Transverse colon (tissue), 3 donors: ENCODE measurements at regions not wholly inside any gene's neighbourhood (a gene's known extent, or its start where the extent isn't known, plus 50 kb on each side); places are given as distances from the start of the nearest gene placed in this dataset.

Source experiments
- CTCF ChIP-seq, 5 experiments: fragments of 200-600 bp in 3 of 5; fragments of 450-650 bp in 2 of 5; sonication (generic) in 3 of 5; IDR thresholded peaks; 1 replicate in 2 of 5; 2 replicates in 3 of 5; pipeline ENCODE4 v1.5.1; 2016 to 2017; ENCODE audit warnings: antibody characterized with exemption in 5 of 5, inconsistent platforms in 3 of 5, mild to moderate bottlenecking in 2 of 5, moderate library complexity in 1 of 5
- EP300 ChIP-seq: sonication (generic); formaldehyde crosslinking; IDR thresholded peaks from one replicate; pipeline ENCODE4 v1.6.1; 2017; ENCODE audit warnings: antibody characterized with exemption, low read depth
- POLR2A ChIP-seq: fragments of 450-650 bp; IDR thresholded peaks from one replicate; pipeline ENCODE4 v1.6.1; 2016; ENCODE audit warnings: antibody characterized with exemption, mild to moderate bottlenecking, moderate library complexity

GRCh38 chr21:16388291-16388690 is 658.5 kb downstream of the USP25 start:
- TF ChIP-seq POLR2A (no peak), CTCF (IDR thresholded peaks at IDR 0.05) (no peak), EP300 (no peak)
